OCI-M1 (cell line): ENCODE measurements at regions not wholly inside any gene's neighbourhood (a gene's known extent, or its start where the extent isn't known, plus 50 kb on each side); places are given as distances from the start of the nearest gene placed in this dataset.

ENCODE experiments used
- DNase-seq: peaks from one replicate; lab custom pipeline; 2025; lab: John Stamatoyannopoulos, UW

DNA sequence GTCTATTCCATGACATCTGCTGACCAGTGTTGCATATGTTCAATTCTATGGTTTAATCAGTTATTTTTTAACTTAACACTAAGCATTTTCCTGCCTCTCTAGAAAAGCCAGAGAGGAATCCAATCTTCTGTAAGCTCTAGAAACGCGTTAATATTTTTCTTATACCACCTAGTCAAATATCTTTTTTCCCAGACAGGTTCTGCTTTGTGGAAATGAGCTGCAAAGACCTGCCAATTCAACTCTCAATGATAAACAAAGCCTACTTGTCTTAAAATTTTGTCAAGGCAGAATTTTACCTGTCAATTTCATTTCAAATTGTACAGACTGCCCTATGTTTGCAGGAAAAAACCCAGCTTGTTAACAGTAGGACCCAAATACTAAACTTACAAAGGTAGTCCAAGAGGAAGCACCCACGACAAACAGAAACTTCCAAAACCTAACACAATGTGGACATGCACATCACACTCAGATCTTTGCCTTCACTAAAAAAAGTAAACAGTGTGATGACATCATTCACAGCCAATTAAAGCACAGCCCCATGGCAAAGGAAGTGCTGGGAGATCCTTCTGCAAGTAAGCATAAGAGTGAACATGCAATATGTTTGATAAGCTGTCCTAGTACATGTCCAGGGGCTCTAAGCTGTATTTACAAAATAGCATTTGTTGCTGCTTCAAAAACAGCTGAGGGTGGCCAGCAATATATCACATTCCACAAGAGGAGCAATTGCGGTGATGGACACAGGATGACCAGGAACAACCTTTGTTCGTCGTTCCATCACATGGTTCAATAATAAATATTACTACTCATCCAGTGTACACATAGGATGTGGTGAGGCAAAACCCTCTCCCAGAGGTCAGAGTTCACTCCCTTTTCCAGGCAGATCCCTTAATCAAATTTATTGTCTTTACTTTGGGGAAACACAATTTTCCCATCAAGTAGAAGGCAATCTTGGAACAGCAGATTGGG is 139.4 kb upstream of the TSC22D2 start:
- peak; percentile 59 for DNase-seq

DNA sequence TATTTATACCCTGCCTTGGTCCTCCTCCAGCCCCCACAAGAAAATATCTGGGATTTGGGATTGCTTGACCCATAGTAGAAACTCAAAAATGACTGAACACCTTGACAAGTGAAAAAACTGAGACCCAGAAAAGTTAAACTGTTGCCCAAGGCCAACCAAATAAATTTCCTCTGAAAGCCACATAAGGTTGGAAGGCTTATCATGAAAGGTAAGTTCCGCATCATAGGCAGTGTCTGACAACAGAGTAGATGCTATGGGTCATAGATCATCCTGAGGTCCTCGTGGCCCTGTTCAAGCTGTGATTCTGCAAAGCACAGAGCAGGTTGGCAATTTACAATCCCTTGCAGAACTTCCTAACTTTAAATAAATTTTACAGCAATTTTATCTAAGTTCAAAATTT is 140.8 kb upstream of the TSC22D2 start:
- no peak for DNase-seq

DNA sequence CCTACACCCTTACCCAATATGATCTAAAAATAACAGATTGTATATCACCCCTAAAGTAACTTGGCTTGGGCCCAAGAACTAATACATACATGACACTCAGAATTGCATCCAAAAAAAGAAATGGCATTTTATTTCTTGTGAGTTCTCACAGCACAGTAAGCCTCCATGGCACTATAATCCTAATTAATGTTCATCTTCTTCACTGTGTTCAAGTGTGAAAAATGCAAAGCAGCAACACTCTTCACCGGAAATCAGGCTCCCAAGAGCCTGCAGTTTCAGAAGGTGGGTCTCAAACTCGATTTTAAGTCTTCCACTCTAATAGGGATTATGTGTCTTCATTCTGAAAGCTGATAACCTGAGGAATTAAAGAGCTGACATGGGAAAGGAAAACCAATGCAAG is 142.8 kb upstream of the TSC22D2 start:
- no peak for DNase-seq

DNA sequence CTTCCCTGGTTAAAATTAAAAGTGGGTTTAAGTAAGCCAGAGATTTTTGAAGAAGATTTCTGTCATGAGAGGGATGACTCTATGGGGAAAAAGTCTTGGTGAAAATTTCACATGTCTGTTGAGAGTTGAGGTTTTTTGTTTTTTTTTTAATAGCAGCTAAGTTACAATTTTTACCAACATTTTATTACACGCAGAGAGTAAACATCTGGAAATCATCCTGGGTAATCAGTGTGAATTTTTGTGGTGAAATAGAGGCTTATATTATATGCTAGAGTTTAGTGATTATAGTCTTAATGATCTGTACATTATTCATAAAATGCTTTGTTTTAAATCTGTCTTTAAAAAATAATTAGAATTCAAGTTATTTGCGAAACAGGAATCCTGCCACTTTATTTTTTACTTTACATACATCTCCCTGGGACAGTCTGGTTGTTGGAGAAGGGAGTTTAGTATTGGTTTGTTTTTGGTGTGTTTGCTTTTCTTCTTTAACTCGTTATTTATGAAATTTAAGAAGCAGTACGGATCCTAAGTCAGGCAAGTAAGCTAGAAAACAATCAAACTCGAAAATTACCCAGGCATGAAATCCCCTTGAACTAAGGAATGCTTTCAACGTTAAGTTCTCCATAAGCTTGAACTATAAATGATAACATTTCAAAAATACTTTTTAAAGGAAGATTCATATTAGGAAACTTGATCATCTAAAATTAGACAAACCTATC is 143.4 kb upstream of the TSC22D2 start:
- DNase-seq = no peak

DNA sequence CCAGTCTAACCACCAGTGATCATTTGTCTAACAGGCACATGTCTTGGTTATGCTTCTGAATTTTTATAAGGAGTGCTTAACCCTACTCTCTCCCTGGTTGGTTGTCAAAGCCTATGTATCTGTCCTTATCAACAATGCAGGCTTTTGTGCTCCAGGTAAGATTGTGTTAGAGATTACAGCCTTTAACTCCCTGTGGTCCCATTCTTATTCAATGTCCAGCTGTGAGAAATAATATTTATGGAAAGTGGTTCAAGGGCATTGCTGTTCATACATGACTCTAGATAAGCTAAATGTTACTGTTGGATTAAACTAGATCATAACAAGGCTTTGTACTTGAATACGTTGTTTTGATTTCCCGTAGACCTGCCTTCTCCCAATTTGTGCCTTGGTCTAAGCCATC is 146.1 kb upstream of the TSC22D2 start:
- no peak for DNase-seq

DNA sequence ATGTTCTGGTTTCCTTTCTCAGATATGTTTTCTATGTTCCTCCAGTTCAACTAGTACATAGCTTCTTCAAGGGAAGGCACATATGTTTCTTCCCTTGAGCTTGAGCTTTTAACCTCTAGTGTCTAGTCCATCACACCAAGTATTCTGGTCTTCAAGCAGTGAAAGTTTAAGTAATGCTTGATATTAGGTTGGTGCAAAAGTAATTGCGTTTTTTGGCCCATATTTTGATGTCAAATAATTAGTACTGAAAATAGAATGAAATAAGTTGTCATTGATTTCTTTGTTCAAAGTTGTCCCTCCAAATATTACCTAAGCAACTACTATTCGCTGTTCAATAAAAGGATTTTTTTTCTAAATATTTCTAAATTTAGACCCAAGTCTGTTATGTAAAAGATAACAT is 146.7 kb upstream of the TSC22D2 start:
- no peak for DNase-seq

DNA sequence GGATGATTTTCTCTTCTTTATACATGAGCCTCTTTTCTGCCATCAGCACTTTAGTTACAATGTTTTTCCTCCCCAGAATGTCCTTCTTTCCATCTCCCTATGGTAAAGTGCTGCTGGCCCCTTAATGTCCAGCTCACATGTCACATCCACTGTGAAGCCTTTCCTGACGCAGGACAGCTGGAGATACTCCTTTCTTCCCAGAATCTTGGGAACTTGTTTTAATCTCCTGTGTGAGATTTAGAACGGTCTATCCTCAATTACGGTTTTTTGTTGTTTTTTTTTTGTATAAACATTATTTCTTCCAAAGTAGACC is 147.7 kb upstream of the TSC22D2 start:
- DNase-seq = no peak

DNA sequence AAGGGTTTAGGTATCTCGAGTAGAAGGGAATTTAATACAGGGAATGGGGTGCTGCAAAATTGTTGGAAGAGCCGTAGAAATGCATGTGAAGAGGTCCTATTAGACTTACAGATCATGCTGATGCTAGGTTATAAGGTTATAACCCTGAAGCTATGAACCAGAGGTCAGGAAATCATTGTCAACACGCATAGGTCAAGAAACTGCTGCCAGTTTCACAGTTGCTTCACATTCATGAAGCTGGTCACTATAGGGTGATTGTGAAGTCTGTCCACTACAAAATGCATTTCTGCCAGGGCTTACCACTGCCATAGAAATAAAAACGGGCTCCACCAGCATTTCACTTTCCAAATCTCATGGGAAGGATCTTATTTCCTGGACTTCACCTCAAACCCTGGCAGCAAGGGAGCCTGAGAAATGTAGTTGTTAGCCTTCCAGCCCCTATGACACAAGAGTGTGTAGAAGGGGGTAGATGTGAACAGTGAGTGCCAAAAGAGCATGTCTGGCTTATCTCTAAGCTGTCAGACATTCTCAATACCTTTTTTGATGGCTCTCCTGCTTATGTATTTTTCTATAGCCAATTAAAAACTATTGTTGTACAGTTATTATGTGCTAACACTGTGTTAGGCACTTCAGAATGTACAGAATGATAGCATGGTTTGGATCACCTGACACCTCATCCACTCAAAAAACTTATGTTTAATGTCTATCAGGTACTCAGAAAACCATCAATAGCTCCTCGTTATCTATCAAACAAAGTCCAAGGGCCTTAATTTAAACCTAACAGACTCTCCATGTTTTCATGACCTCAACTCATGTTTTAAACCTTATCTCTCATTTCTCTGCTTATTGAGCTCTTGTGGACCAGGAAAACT is 148.3 kb upstream of the TSC22D2 start:
- DNase-seq = no peak

DNA sequence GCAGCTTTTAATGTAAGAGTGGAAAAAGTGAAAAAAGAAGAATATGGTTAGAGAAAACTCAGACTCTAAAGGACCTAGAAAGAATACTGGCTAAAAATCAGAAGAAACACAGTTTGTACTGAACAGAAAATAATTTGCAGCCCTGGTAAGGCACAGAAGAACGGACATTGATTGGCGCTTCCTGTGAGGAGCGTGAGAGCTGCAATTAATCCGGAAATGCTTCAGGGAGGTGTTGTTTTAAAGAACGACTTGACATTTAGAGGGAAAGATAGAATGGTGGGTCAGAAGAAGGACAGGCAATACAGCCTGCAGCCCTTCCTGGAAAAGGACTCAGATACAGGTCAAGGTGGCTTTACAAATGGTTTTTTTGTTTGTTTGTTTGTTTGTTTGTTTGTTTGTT is 151.3 kb upstream of the TSC22D2 start:
- DNase-seq = no peak

DNA sequence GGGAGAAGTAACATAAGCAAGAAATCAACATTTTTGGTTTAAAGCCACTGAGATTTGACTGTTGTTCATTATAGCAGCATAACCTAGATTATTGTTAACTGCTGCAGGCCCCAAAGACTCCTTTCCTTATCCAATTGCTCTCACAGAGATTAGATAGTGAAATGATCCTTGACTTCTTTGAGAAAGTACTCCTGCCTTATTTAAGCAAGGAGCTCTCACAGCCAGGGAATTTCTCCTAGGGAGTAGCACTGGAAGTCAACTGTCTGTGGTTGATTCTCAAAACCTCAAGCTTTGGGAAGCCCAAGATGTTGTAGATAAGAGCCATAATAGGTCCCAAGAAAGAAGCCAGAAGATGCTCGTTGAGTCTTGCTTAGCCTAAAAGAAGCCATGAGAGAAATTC is 151.8 kb upstream of the TSC22D2 start:
- no peak for DNase-seq

DNA sequence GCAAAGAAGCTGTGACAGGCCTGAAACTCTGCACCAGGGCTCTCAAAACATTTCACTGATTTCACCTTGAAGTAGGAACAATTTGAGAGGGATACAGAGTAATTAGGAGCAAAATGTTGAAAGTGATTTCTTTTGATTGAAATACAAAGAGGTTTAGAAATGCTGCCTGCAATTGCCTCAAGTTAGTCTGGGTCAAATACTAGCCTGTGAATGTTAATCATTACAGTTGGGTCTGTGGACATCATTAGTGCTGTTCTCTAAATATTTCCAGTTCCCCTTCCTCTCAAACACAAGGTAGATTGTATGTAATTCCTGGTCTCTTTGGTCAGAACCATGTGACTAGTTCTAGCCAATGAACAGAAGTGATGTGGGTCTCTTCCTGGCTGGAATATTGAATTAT is 152.3 kb upstream of the TSC22D2 start:
- DNase-seq = no peak

DNA sequence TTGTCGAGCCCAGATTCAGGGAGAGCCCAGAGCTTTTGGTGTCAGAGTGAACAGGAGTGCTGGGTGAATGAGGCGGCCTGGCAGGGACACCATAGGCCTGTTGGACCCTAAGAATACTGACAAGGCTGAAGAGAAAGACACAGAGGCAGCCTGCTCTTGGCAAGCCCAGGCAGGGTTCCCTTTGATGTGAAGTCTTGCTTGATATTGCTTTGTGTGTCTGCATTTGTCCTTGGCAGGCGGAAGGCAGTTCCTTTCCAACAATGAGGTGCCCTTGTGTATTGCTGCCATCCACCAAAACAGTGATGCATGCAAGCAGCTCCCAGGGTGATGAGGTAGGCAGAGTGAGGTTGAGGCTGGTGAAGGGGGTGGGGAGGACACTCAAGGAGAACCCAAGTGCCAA is 152.7 kb upstream of the TSC22D2 start:
- no peak for DNase-seq

DNA sequence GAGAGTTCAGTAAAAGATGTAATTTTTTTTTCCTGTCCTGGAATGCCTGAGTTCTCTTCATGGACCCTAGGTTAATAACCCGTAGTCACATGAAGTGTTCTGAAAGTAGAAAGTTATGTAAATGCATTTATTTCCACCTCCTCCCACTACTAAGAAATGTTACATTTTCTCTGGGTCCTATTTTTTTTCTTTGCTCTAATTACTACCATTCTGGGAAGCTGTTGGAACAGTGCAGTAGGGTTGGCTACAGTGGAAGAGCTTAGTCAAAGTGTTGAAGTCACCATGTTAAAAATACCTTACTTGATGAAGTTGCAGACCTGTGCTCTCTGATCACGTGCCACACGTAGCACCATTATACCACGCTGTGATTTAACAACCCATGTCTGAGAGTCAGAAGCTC is 153.8 kb upstream of the TSC22D2 start:
- DNase-seq = no peak

DNA sequence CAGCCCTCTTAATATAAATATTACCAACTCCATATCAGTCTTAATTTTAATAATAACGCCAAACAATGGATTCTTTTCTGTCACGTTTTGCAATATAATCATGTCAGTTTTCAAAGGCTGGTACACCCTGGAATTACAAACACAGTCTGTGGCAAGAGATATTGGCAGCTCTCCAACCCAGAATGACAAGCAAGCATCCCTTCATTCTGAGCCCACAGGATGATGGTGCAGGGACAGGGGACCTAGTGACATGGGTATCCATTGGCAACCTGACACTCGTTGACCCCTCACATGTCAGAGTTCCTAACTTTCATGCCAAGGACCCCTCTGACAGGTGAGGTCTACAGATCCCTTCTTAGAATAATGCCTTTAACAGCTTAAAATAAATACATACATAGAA is 154.5 kb upstream of the TSC22D2 start:
- DNase-seq = peak; percentile 73

DNA sequence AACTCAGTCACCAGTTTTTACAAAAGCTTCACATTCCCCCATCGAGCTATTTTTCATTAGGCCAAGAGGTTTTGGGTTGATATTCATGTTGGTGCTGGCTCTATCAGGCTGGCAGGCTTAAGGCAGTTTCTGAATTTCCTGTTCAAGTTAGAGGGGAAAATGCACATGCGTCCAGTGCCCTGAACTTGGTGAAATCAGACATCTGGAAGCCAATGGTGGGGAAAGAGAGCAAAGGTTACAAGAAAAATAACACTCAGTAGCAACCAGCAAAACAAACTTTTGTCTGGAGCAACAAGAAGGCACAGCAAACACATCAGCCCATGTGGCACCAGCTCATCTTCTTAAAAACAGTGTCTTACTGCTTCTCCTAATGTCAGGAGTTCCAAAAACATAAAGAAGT is 155.6 kb upstream of the TSC22D2 start:
- no peak for DNase-seq

DNA sequence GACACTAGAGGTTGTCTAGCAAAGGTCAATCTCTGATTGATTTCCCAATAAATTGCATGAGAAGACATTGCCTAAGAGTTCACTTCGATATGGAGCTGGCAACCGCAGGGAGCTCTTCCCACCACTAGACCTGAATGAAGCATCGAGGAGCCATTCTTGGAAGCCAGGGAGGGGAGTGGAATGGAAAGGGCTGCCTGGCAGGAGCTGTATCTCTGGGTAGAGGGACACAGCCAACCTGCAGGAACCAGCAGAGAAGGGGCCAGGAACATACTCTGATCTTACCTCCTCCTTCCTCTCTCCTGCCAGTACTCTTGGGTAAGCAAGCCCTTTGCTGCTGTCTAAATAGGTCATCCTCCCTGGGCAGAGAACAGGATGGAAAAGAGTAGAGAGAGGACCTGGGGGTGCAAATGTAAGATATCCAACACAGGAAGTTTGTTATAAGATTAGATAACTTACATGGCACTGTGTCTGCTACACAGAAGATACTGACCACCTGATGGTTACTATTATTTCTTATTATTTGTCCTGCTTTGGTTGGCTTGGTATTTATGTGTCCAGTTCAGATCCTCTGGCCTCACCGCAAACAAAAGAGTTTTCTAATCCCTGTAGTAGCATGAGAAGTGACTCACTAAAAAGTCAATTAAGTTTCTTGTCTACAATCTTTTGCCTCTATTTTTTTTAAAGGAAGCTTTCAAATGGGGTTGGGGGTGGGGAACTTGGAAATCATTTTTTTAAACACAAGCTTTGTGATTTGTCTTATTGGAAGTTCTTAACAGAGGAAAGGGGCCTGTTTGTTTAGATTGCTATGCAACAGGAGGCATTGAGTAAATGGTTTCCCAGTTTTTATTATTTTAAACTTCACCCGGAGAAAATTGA is 156.7 kb upstream of the TSC22D2 start:
- no peak for DNase-seq

DNA sequence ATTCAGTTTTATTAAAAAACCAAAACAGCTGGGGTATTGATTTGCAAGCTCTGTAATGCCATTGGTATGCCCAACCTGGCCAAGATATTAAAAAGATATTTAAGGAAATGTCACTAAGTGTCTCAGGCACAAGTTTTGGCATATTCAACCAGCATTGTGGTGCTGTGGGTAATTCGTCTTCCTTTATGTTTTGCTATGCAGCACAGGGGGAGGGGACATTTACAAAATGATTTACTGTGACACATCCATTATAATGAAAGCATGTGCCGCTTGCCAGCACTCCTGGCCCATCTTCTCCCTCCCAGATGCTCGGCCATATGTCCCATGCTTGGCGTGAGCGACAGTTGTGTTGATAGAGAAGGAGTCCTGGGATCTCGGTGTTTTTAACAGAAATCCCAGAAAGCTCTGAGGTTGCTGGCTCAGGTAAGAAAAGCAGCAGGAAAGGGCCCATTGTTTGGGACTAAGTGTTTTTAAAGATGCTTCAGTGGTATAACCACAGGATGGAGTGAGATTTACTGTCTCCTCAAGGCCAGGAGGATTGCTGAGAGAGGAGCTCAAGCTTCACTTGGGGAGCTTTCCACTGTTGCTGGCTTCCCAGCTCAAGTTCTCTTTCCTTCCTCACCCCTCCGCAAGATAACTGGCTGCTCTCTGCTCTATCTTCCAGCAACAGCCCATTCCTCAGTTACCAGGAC is 158.2 kb upstream of the TSC22D2 start:
- DNase-seq = no peak

DNA sequence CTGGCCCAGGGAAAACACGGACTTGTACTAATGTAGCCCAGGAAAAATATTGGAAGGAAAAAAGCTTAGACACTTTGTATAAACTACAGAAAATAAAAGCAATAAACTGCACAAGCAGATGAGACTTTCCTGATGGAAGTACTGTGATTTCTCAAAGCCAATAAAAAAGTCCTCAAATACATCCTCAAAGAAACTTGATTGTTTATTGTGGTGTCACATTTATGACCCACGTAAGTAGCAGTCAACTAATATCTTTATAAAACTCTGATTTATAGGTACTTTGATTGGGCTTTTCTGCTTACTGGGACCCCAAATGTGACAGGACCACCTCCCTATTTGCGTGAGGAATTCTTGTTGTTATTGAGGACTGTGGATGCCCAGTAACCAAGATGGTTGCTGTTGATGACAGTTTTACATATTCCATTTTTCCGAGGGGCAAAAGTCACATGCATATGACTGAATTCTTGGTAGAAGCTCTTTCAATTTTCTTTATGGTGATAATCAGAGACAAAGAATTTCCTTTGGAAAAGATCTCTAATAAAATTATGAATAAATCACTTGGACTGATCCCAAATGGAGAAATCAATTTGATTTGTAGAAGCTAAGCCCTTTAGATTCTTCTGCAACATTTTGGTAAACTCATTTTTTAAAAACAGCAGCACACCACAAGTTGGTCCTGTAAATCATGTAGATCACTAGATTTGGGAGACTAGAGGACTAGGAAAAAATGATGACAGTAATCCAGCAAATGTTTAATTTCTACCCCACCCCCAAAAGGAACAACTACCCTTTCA is 159.0 kb upstream of the TSC22D2 start:
- no peak for DNase-seq

DNA sequence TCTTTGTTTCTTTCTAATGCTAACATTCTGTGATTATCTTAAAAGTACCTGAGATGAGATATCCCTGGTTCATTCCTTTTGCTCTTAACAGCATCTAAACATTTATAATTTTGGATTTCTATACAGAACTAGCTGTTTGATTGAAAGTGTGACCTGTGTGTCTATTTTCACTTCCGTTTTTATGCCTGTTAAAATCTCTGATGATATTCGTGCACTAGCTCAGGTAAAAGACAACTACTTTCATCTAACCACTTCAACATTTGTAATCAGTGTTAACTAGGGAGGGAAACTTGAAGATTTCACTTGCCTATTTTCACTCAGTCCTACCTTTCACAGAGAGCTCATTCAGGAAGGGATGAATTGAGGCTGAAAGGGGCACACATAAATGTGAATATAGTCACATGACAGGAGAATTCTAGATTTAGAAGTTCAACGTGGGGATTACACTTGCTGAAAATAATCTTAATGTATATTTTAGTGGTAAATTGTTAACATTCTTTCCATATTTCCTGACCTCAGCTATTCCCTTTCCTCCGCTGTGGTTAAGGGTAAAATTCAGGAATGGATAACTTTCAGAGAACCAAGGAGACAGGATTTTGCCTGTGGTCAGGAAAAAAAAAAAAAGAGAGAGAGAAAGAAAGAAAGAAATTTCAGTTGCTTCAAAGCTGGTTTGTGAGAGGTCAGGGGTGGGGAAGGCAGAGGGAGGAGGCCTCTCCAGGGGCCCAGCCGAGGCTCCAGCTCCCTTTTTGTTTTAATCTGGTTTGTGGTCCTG is 159.8 kb upstream of the TSC22D2 start:
- no peak for DNase-seq
